ENCODE measurements at regions not wholly inside any gene's neighbourhood (a gene's known extent, or its start where the extent isn't known, plus 50 kb on each side); places are given as distances from the start of the nearest gene placed in this dataset.

DNA sequence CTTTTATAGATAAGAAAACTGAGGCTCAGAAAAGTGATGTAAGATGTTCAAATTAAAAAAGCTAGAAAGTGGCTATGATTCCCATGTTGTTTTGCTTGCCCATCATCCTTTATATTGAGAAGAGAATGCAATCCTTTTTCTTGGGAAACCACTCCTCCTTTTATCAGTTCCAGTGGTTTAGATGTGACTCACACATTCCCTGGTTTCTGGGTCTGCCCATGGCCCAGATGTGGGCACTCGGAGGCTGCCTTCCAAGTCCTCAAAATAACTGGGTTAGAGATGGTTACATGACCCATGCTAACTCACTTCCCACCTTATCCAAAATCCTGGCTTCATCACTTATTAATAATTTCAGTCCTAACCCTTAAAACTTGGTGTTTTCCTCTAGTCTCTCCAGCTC is 550.0 kb downstream of the MDFIC start:
- TF ChIP-seq, protein P1, sequence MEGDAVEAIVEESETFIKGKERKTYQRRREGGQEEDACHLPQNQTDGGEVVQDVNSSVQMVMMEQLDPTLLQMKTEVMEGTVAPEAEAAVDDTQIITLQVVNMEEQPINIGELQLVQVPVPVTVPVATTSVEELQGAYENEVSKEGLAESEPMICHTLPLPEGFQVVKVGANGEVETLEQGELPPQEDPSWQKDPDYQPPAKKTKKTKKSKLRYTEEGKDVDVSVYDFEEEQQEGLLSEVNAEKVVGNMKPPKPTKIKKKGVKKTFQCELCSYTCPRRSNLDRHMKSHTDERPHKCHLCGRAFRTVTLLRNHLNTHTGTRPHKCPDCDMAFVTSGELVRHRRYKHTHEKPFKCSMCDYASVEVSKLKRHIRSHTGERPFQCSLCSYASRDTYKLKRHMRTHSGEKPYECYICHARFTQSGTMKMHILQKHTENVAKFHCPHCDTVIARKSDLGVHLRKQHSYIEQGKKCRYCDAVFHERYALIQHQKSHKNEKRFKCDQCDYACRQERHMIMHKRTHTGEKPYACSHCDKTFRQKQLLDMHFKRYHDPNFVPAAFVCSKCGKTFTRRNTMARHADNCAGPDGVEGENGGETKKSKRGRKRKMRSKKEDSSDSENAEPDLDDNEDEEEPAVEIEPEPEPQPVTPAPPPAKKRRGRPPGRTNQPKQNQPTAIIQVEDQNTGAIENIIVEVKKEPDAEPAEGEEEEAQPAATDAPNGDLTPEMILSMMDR (conservative IDR thresholded peaks at IDR 0.05): no peak
- TF ChIP-seq EZH2 (IDR thresholded peaks at IDR 0.05; ENCODE audit: low read depth): no peak

Measured in PC-9 (cell line).